IMR-90 (cell line): ENCODE measurements at regions not wholly inside any gene's neighbourhood (a gene's known extent, or its start where the extent isn't known, plus 50 kb on each side); places are given as distances from the start of the nearest gene placed in this dataset.

ENCODE experiments used
- CEBPB ChIP-seq: IDR thresholded peaks from 2 replicates; pipeline ENCODE4 v1.6.1; 2012; ENCODE audit warnings: low read depth, low read length, improper control_type of control experiment
- CHD1 ChIP-seq: IDR thresholded peaks from 2 replicates; pipeline ENCODE4 v1.6.1; 2012; ENCODE audit warnings: low read depth, low read length, improper control_type of control experiment
- CTCF ChIP-seq: conservative IDR thresholded peaks from 2 replicates; pipeline ENCODE4 v1.5.1; 2012; ENCODE audit warnings: mild to moderate bottlenecking, low read depth, low read length, improper control_type of control experiment
- ELK1 ChIP-seq: fragments of 150-350 bp; IDR thresholded peaks from 2 replicates; pipeline ENCODE4 v1.6.1; 2016; ENCODE audit warnings: low read depth, mild to moderate bottlenecking, low read length, moderate library complexity, borderline replicate concordance
- FOS ChIP-seq: fragments of 150-350 bp; IDR thresholded peaks from 2 replicates; pipeline ENCODE4 v1.6.1; 2016; ENCODE audit warnings: low read depth, low read length
- MAFK ChIP-seq: IDR thresholded peaks from 2 replicates; pipeline ENCODE4 v1.6.1; 2012; ENCODE audit warnings: low read depth, low read length, improper control_type of control experiment
- MAZ ChIP-seq: IDR thresholded peaks from 2 replicates; pipeline ENCODE4 v1.6.1; 2012; ENCODE audit warnings: low read depth, mild to moderate bottlenecking, low read length, improper control_type of control experiment, moderate library complexity, borderline replicate concordance
- MXI1 ChIP-seq: IDR thresholded peaks from 2 replicates; pipeline ENCODE4 v1.6.1; 2012; ENCODE audit warnings: low read depth, mild to moderate bottlenecking, low read length, moderate library complexity, borderline replicate concordance
- NFE2L2 ChIP-seq: fragments of 150-350 bp; IDR thresholded peaks from 2 replicates; pipeline ENCODE4 v1.6.1; 2016; ENCODE audit warnings: low read depth, mild to moderate bottlenecking, low read length
- POLR2A ChIP-seq: IDR thresholded peaks from 2 replicates; pipeline ENCODE4 v1.6.1; 2012; ENCODE audit warnings: mild to moderate bottlenecking, low read depth, low read length
- RAD21 ChIP-seq: IDR thresholded peaks from 2 replicates; pipeline ENCODE4 v1.6.1; 2012; ENCODE audit warnings: low read length, improper control_type of control experiment
- SMC3 ChIP-seq: fragments of 150-350 bp; IDR thresholded peaks from 2 replicates; pipeline ENCODE4 v1.6.1; 2016; ENCODE audit warnings: low read depth, mild to moderate bottlenecking, antibody characterized with exemption, low read length, moderate library complexity
- USF2 ChIP-seq: fragments of 150-350 bp; IDR thresholded peaks from 2 replicates; pipeline ENCODE4 v1.6.1; 2017; ENCODE audit warnings: mild to moderate bottlenecking, antibody characterized with exemption, low read length, low read depth

- TF ChIP-seq CTCF (no peak), USF2 (no peak), SMC3 (no peak), POLR2A (no peak), RAD21 (no peak), NFE2L2 (no peak), CHD1 (no peak), MAZ (no peak), MAFK (no peak), ELK1 (no peak), MXI1 (no peak), FOS (no peak), CEBPB (no peak)
Measured at GRCh38 chr13:55214841-55215345, 1925.8 kb upstream of the PRR20A start.
